ENCODE measurements at regions not wholly inside any gene's neighbourhood (a gene's known extent, or its start where the extent isn't known, plus 50 kb on each side); places are given as distances from the start of the nearest gene placed in this dataset.

- no peak for TF ChIP-seq EP300 (IDR thresholded peaks at IDR 0.05; ENCODE audit: low read depth)
- no peak for TF ChIP-seq CTCF (IDR thresholded peaks at IDR 0.05)
Observed at GRCh38 chr17:77428749-77429368, 288.1 kb downstream of the SEC14L1 start.

Data from transverse colon (tissue), 3 donors.